Astrocyte of the spinal cord (primary cell): ENCODE measurements at regions not wholly inside any gene's neighbourhood (a gene's known extent, or its start where the extent isn't known, plus 50 kb on each side); places are given as distances from the start of the nearest gene placed in this dataset.
"Not testable (repeated sequence)": the region's sequence is repeated elsewhere in the genome, so short reads cannot be mapped to it uniquely, and the experiment has no call there.

ENCODE experiments used
- DNase-seq: peaks from one replicate; pipeline ENCODE4 v3.0.0; 2011; ENCODE audit warnings: low read depth, low spot score
- H3K4me3 ChIP-seq: 2 replicates; pipeline ENCODE4 v1.5.1; 2011; ENCODE audit warnings: low read depth, mild to moderate bottlenecking, low read length, moderate library complexity
- in situ Hi-C: cut with HindIII; loops from 2 replicates; pipeline ENCODE4 v1.10.0; 2017; ENCODE audit warnings: low sequenced_read_pairs
- TF ChIP-seq, protein P1 (sequence below): IDR thresholded peaks from 2 replicates; pipeline ENCODE4 v1.5.1; 2012; ENCODE audit warnings: low read depth, mild to moderate bottlenecking, low read length, inconsistent platforms

- in situ Hi-C loops, result no loop called here
- no peak overlapping the region for H3K4me3 ChIP-seq
- TF ChIP-seq, protein P1, sequence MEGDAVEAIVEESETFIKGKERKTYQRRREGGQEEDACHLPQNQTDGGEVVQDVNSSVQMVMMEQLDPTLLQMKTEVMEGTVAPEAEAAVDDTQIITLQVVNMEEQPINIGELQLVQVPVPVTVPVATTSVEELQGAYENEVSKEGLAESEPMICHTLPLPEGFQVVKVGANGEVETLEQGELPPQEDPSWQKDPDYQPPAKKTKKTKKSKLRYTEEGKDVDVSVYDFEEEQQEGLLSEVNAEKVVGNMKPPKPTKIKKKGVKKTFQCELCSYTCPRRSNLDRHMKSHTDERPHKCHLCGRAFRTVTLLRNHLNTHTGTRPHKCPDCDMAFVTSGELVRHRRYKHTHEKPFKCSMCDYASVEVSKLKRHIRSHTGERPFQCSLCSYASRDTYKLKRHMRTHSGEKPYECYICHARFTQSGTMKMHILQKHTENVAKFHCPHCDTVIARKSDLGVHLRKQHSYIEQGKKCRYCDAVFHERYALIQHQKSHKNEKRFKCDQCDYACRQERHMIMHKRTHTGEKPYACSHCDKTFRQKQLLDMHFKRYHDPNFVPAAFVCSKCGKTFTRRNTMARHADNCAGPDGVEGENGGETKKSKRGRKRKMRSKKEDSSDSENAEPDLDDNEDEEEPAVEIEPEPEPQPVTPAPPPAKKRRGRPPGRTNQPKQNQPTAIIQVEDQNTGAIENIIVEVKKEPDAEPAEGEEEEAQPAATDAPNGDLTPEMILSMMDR, result no peak
- DNase-seq, result no peak
Measured at GRCh38 chr3:102348904-102349303, 85.9 kb upstream of the ZPLD1 start.

DNA sequence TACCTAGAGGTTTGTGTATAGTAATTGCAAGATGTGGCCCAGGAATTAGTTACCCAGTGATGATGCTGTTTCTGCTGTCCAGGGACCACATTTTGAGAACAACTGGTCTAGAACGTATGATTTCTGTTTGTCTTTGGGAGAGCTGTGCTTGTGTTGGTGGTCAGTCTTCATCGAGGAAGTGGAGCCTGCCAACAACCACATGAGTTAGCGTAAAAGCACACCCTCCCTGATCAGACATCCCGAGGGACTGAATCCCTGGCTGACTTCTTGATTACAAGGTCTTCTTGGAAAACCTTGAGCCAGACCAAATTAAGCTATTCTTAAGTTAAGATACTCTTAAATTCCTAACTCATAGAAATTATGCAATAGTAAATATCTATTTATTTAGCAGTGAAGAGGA is 81.7 kb upstream of the ZPLD1 start:
- no peak for DNase-seq
- in situ Hi-C loops, result no loop called here
- TF ChIP-seq, protein P1, result no peak
- no peak overlapping the region for H3K4me3 ChIP-seq

DNA sequence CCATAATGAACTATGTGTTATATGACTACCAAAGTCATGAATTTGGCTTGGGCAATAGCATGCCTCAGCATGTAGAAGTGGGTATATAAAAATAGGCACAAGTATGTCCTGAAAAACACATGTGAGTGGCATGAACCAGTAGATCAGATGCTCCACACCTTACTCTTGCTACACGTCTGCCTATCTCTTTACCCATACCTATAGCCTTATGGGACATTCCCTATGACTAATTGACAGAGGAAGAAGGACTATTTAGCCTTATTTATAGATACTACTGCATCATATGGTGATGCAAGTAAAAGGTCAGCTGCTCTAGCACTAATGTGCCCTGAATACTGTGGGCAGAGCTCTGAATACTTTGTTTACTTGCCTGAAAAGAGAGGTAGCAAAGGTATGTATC is 81.0 kb upstream of the ZPLD1 start:
- no peak for DNase-seq
- no peak overlapping the region for H3K4me3 ChIP-seq
- in situ Hi-C loops, result no loop called here
- TF ChIP-seq, protein P1, result no peak

DNA sequence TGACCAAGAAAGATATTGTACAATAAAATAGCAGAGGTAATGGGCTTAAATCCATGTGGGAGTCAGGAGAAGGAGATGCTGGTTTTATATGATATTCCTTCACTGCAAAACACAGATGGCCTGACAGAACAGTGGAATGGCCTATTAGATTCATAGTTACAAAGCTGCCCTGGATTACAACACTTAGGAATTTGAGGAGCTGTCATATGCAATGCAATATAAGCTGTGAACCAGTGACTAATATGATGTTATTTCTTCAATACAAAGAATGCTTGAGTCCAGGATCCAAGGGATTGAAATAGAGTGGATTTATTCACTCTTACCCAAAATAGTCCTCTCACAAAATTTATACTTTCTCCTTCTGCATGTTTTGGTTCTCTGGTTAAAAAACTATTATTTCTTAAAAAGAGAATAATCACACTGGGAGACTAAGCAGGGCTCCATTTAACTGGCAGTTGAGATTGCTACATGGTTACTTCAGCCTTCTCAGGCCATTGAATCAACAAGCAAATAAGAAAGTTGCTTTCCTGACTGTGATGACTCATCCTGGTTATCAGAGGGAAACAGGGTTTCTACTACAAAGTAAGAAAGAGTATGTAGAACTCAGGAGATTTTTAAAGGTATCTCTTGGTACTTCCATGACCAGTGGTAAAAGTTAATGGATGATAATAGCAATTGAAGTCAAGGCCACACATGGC is 79.8 kb upstream of the ZPLD1 start:
- TF ChIP-seq, protein P1, result no peak
- no peak overlapping the region for H3K4me3 ChIP-seq
- peak; percentile 74 for DNase-seq
- in situ Hi-C loops, result no loop called here

DNA sequence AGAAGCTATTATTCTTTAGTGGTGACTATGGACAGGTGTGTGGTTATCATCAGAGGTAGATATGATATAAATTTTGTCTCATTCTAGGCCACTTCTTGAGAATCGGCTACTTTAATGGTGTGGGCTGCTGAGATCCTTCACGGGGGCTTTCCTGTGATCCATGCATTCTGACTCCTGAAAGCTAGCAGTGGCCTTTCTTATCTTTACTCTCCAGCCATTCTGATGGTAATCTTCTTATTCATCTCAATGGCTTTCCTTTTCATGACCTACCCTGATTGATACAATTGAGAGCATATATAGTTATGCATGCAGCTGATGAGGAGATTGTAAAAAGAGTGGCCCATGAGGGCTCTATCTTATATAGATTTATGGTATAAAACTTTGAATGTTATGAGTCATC is 78.3 kb upstream of the ZPLD1 start:
- H3K4me3 ChIP-seq, result no peak overlapping the region
- DNase-seq, result no peak
- TF ChIP-seq, protein P1, result no peak
- in situ Hi-C loops, result no loop called here

DNA sequence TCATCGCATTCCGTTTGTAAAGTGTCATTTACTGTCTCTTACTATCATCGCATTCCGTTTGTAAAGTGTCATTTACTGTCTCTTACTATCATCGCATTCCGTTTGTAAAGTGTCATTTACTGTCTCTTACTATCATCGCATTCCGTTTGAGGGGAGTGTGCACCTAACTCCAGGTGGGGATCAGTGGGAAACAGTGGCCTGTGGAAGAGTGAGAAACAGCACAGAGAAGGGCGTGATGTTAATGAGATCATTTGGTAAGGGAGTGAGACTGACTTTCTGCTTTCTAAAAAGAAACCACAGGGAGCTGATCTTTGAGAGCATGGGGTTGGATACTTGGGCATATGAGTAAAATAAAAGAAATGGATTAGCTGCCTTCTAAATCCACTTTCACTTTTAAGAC is 77.5 kb upstream of the ZPLD1 start:
- in situ Hi-C loops, DNase-seq, H3K4me3 ChIP-seq: not testable (repeated sequence)

DNA sequence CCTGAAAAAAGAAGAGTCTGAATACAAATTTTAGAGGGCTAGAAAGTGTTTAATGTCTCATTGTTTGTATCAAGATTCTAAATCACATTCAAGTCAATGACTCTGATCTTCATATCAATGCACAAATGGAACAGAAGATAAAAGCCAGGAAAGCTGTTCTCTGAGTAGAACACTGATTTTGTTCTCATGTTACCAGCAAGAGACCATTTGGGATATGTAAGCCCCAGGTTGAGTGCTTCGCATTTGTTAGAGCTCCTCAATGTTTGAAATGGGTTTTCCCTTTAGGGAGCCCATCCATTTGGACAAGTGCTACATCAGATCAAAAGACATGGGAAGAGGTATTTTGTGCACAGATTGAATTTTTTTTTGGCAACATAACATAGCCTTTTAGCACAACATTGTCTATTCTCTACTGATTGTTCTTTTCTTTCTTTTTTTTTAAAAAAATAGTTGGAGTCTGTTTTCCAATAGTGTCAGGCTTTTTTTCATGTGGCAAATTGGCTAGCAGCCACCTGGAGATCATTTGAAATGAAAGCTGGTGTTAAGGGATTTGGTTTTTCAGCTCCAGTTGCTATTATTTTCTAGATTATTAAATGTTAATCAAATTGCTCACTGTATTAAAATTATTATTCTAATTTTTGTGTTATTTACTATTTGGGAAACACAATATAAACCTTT is 74.5 kb upstream of the ZPLD1 start:
- in situ Hi-C loops, result no loop called here
- TF ChIP-seq, protein P1, result no peak
- no peak for DNase-seq
- H3K4me3 ChIP-seq, result no peak overlapping the region
